ENCODE measurements at regions not wholly inside any gene's neighbourhood (a gene's known extent, or its start where the extent isn't known, plus 50 kb on each side); places are given as distances from the start of the nearest gene placed in this dataset.

DNA sequence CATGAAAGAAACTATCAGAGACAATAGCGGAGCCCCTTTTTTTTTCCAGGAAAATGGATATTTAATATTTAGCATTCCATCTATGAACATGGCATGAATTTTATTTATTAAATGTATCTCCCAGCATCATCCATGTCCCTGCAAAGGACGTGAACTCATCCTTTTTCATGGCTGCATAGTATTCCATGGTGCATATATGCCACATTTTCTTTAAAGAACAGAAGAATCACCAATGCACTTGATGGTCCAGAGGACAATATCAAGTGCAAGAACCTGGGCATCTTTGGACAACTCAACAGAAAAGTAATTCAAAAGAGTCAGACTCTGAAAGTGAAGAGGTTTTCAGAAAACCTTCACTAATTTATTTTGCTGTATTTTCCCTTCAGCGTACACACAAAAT lies 133.0 kb upstream of the SLC7A14 start:
- no peak overlapping the region for H3K4ac ChIP-seq (replicated peaks; ENCODE audit: insufficient read length, low read depth, low read length)
- ChIA-PET CTCF (ENCODE audit: partially characterized antibody) (interaction anchor here (1.6 kb wide), 1 partner anchor 29 kb away, joined by 5 read pairs; no protein-coding TSS in a partner anchor), POLR2A (ENCODE audit: partially characterized antibody) (no interaction called here)
- no peak overlapping the region for H4K8ac ChIP-seq (ENCODE audit: extremely low read depth, insufficient read depth, low read length)
- H3K9ac ChIP-seq (replicated peaks in 1 of 4; ENCODE audit: extremely low read depth in 1 of 4, low read depth in 3 of 4, low read length in 3 of 4): no peak overlapping the region
- no peak overlapping the region for H3K56ac ChIP-seq (replicated peaks; ENCODE audit: insufficient read length, low read depth, low read length)
- no peaks in the 10 kb centered on the region for H3K79me1 ChIP-seq (ENCODE audit: low read depth, low read length)
- H3K23ac ChIP-seq (ENCODE audit: insufficient read length): no peak overlapping the region
- no peaks in the 10 kb centered on the region for H3K9me3 ChIP-seq (ENCODE audit: insufficient read depth in 2 of 2, low read depth in 1 of 2, low read length in 1 of 2)
- H2BK120ac ChIP-seq (replicated peaks; ENCODE audit: low read depth, low read length): no peak overlapping the region
- peak in 1 of 2 experiments; percentile 41; a peak in 1 of 4 replicates for TF ChIP-seq HDAC2 (IDR thresholded peaks at IDR 0.05; ENCODE audit: borderline replicate concordance in 1 of 2, low read depth in 2 of 2, low read length in 2 of 2)
- no peak for TF ChIP-seq RAD21 (IDR thresholded peaks at IDR 0.05 in 1 of 2, conservative IDR thresholded peaks at IDR 0.05 in 1 of 2; ENCODE audit: low read depth in 2 of 2, low read length in 2 of 2)
- TF ChIP-seq KDM1A (IDR thresholded peaks at IDR 0.05; ENCODE audit: borderline replicate concordance, low read length): peak; percentile 82; the same call in 1 of the 2 replicates
- no peak overlapping the region for H2BK15ac ChIP-seq (ENCODE audit: low read length)
- no peaks in the 10 kb centered on the region for H3K4me1 ChIP-seq (replicated peaks in 1 of 4; ENCODE audit: control insufficient read depth in 3 of 4, insufficient read depth in 4 of 4, low read length in 3 of 4)
- H2BK12ac ChIP-seq (ENCODE audit: low read depth, low read length): no peak overlapping the region
- H3K23me2 ChIP-seq (ENCODE audit: low read depth, low read length): no peaks in the 10 kb centered on the region
- no peak overlapping the region for H3K14ac ChIP-seq (ENCODE audit: insufficient read length)
- no peak overlapping the region for H2AFZ ChIP-seq (ENCODE audit: low read length)
- H2BK5ac ChIP-seq (ENCODE audit: low read depth, low read length): no peak overlapping the region
- no peak overlapping the region for H2AK5ac ChIP-seq (ENCODE audit: low read depth, low read length)
- H2BK20ac ChIP-seq (ENCODE audit: low read length): no peak overlapping the region
- no peaks in the 10 kb centered on the region for H4K20me1 ChIP-seq (replicated peaks in 1 of 2; ENCODE audit: control insufficient read depth in 1 of 2, insufficient read depth in 2 of 2, low read length in 2 of 2)
- no peaks in the 10 kb centered on the region for H3K79me2 ChIP-seq (ENCODE audit: control insufficient read depth in 1 of 2, insufficient read depth in 2 of 2, low read length in 2 of 2)
- H4K5ac ChIP-seq (ENCODE audit: insufficient read length, low read depth, low read length): no peak overlapping the region
- H4K91ac ChIP-seq (replicated peaks; ENCODE audit: insufficient read length, low read length): no peak overlapping the region
- WGBS, 2 experiments (ENCODE audit: extremely low coverage in 1 of 2, insufficient coverage in 1 of 2, insufficient read length in 1 of 2, insufficient replicate concordance in 2 of 2, low coverage in 1 of 2, low lambda C conversion rate in 2 of 2, missing lambda C conversion rate in 1 of 2): 88% methylated on average over 3 of the region's 3 CpGs; no CpG with 5 or more reads in 1 of the 2 experiments
- no peak overlapping the region for H3K27ac ChIP-seq (ENCODE audit: low read depth, low read length)
- no peak overlapping the region for H3K4me3 ChIP-seq (ENCODE audit: extremely low read depth in 1 of 4, insufficient read depth in 2 of 4, low read depth in 3 of 4, low read length in 4 of 4)
- no peaks in the 10 kb centered on the region for H3K36me3 ChIP-seq (ENCODE audit: control insufficient read depth in 2 of 4, insufficient read depth in 4 of 4, low read length in 3 of 4)
- H3K4me2 ChIP-seq (ENCODE audit: insufficient read depth in 1 of 2, low read depth in 2 of 2, low read length in 2 of 2): no peak overlapping the region
- FAIRE-seq (no peak), DNase-seq (ENCODE audit: low read depth in 1 of 2, low spot score in 2 of 2) (no peak)
- H3K27me3 ChIP-seq (replicated peaks in 1 of 4; ENCODE audit: control insufficient read depth in 3 of 4, extremely low read depth in 1 of 4, insufficient read depth in 3 of 4, low read length in 3 of 4): no peaks in the 10 kb centered on the region
- H3K18ac ChIP-seq (ENCODE audit: extremely low read depth, low read length): no peak overlapping the region
